Loucy (cell line): ENCODE measurements at regions not wholly inside any gene's neighbourhood (a gene's known extent, or its start where the extent isn't known, plus 50 kb on each side); places are given as distances from the start of the nearest gene placed in this dataset.

ENCODE experiments used
- EZH2phosphoT487 ChIP-seq: fragments of 200-600 bp; IDR thresholded peaks from 2 replicates; pipeline ENCODE4 v1.6.1; 2018; ENCODE audit warnings: antibody characterized with exemption, mild to moderate bottlenecking, moderate library complexity, borderline replicate concordance
- TF ChIP-seq, protein P1 (sequence below): fragments of 200-600 bp; sonication (generic); conservative IDR thresholded peaks from 2 replicates; pipeline ENCODE4 v1.5.1; 2014; ENCODE audit warnings: mild to moderate bottlenecking, antibody characterized with exemption, low read length

DNA sequence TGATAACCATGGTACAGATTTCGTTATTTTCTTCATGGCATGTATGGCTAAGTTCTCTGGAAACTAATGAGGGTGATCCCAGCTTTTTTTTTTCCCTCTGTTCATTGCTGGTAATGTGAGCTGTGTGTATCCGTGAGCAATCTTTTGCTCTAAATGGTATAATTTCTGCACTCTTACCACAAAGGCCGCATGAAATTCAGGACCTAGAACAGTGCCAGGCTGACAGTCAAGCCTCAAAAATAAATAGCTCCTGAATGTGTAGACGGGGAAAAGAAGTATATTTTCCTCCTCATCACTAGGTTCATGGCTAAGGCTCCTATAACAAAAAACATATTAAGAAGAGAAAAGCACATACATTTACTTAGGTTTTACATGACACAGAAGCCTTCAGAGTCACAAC, 140.2 kb upstream of the RMST start:
- no peak for TF ChIP-seq EZH2phosphoT487
- TF ChIP-seq, protein P1, sequence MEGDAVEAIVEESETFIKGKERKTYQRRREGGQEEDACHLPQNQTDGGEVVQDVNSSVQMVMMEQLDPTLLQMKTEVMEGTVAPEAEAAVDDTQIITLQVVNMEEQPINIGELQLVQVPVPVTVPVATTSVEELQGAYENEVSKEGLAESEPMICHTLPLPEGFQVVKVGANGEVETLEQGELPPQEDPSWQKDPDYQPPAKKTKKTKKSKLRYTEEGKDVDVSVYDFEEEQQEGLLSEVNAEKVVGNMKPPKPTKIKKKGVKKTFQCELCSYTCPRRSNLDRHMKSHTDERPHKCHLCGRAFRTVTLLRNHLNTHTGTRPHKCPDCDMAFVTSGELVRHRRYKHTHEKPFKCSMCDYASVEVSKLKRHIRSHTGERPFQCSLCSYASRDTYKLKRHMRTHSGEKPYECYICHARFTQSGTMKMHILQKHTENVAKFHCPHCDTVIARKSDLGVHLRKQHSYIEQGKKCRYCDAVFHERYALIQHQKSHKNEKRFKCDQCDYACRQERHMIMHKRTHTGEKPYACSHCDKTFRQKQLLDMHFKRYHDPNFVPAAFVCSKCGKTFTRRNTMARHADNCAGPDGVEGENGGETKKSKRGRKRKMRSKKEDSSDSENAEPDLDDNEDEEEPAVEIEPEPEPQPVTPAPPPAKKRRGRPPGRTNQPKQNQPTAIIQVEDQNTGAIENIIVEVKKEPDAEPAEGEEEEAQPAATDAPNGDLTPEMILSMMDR: no peak
